IgD-negative memory B cell (primary cell): ENCODE measurements at regions not wholly inside any gene's neighbourhood (a gene's known extent, or its start where the extent isn't known, plus 50 kb on each side); places are given as distances from the start of the nearest gene placed in this dataset.

Experiments
- H3K27ac Mint-ChIP-seq, 3 donors: one replicate each; pipeline ENCODE4 v1.8.0; 2020 to 2022; ENCODE audit warnings: mild to moderate bottlenecking in 3 of 3, mixed read lengths in 3 of 3, moderate library complexity in 1 of 3
- H3K27me3 Mint-ChIP-seq: one replicate; pipeline ENCODE4 v1.8.0; 2021; ENCODE audit warnings: mixed read lengths
- H3K36me3 Mint-ChIP-seq: one replicate; pipeline ENCODE4 v1.8.0; 2020; ENCODE audit warnings: mild to moderate bottlenecking, mixed read lengths
- H3K4me1 Mint-ChIP-seq, 3 donors: one replicate each; pipeline ENCODE4 v1.8.0; 2020 to 2022; ENCODE audit warnings: mixed read lengths in 3 of 3, mild to moderate bottlenecking in 1 of 3
- H3K4me3 Mint-ChIP-seq, 4 donors: one replicate each; pipeline ENCODE4 v1.8.0; 2020 to 2022; ENCODE audit warnings: mild to moderate bottlenecking in 4 of 4, mixed read lengths in 4 of 4, moderate library complexity in 3 of 4
- H3K9me3 Mint-ChIP-seq, 3 donors: one replicate each; pipeline ENCODE4 v1.8.0; 2020 to 2021; ENCODE audit warnings: mixed read lengths in 3 of 3, mild to moderate bottlenecking in 1 of 3

DNA sequence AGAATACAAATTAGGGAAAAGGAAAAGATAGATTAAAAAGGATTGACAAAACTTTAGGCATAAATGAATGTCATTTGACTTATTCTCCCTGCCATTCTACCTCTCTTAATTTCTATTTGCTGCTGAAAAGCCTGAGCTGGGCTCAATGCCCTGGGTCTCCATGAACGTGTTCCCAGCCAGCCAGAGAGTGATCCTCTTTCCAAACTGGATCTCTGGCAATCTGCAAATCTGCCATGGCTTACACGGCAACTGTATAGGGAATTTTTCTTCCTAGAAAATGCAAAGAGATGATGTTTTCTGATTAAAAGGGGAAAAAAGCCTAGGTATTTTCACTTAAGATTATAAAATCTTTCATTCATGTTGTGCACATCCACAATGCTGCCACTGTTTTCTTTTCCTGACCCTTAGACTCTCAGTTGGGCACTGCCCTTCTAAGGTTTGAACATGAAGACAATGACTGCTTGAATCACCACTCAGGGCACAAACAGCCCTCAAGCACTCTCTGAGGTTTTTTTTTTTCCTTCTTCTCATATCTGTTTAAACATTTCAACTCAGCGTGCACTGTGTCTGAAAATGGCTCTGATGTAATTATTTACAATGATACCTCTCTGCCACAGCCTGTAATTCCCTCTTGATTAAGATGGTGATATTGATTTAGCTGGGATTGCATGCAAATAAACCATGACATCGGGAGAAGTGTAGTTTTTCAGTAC lies 60.3 kb downstream of the DACT1 start:
- H3K27ac Mint-ChIP-seq, result no peak overlapping the region
- H3K27me3 Mint-ChIP-seq, result peaks cover 3% of the 10 kb centered on the region
- H3K36me3 Mint-ChIP-seq, result no peaks in the 10 kb centered on the region
- no peak overlapping the region for H3K4me3 Mint-ChIP-seq
- no peaks in the 10 kb centered on the region for H3K4me1 Mint-ChIP-seq
- H3K9me3 Mint-ChIP-seq, result peaks cover 0 to 2% (median 0%) of the 10 kb centered on the region in 3 donors

DNA sequence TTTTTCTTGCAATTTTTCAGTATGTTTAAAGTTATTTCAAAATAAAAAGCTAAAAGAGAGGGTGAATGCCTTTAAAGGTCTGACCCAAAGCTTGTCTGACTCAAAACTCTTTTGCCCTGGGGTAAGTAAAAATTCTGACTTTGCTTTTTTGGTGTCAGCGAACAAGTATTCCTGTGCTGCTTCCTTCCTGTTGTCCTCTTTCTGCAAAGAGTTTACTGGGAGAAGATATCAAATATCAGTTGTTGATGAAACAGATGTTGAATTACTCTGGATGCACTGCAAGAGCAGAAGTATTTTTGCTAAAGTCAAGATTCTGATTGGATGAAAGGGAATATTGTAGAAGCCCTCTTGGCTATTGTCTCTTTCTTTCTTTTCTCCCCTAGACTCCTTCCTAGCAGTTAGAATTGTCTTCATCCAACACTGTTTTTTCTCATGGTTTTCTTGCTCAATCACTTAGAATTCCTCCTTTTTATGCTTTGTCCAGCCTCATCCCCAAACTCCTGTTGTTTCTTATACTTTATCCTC lies 62.0 kb downstream of the DACT1 start:
- no peaks in the 10 kb centered on the region for H3K4me1 Mint-ChIP-seq
- H3K27ac Mint-ChIP-seq, result no peak overlapping the region
- H3K9me3 Mint-ChIP-seq, result no peaks in the 10 kb centered on the region
- no peaks in the 10 kb centered on the region for H3K36me3 Mint-ChIP-seq
- peaks cover 2% of the 10 kb centered on the region for H3K27me3 Mint-ChIP-seq
- H3K4me3 Mint-ChIP-seq, result no peak overlapping the region

DNA sequence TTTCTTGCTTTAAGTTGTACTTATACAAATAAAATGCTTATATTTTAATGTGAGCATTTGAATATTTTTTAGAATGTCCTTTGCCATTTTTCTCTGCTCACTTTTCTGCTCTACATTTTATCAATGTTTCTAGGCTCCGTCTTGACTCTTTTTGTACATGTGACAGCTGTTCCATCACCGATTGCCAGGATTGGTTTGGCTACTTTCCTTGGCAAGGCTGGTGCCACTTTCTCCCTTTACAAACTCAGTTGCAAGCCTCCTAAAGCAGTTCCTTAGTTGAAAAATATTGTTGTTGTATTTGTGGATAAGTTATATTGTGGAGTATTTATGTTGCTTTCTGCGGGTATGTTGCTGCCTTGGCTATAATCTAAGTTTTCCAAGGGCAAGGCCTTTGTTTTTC lies 63.4 kb downstream of the DACT1 start:
- Mint-ChIP-seq H3K9me3 (no peaks in the 10 kb centered on the region), H3K36me3 (no peaks in the 10 kb centered on the region), H3K4me1 (no peaks in the 10 kb centered on the region), H3K27ac (no peak overlapping the region), H3K27me3 (no peaks in the 10 kb centered on the region), H3K4me3 (no peak overlapping the region)

DNA sequence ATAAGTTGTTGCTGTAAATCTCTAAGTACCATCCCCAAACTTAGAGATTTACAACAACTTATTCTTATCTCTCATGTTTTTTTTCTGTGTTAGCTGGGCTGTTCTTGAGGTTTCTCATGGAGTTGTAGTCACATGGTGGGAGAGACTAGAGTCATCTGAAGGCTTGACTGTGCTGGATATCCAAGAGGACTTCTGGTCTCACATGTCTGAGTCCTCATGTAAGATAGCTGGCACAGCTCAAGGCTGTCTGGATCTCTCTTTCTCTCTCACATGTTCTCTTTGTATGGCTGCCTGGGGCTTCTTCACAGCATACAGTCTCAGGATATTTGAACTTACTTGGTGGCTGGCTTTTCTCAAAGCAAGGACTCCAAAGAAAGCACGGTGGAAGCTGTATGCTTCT lies 63.8 kb downstream of the DACT1 start:
- no peaks in the 10 kb centered on the region for H3K9me3 Mint-ChIP-seq
- H3K27me3 Mint-ChIP-seq, result no peaks in the 10 kb centered on the region
- no peaks in the 10 kb centered on the region for H3K4me1 Mint-ChIP-seq
- no peak overlapping the region for H3K27ac Mint-ChIP-seq
- H3K36me3 Mint-ChIP-seq, result no peaks in the 10 kb centered on the region
- no peak overlapping the region for H3K4me3 Mint-ChIP-seq

DNA sequence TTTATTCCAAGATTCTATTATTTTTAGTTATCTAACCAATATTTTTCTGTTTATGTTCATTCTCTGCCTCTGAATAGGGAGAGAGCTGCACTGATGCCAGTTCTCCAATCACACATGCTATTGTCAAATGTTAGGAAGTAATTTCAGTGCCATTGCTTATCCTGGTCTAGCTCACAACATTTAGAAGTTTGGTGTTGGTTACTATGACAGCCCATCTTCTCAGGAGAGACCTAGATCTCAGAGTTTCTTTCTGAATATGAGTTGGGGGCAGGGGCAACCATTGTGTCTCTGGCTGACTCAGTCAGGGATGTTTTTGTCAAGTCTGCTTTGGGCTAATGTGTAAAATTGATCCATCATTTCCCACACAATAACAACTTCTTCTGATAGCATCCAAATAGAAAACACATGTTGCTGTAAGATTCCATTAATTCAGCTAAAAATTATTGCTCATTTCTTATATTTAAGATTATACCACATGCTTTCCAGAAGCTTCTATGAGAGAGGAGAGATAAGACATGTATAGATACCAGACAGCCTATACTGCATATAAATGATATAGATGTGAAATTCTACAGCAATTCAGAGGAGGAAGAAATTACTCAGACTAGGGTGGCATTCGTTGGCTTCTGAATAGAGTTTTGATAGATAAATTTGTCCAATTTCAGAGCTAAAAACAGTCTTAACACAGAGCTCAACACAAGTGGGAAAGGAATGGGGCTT lies 64.8 kb downstream of the DACT1 start:
- Mint-ChIP-seq H3K9me3 (no peaks in the 10 kb centered on the region), H3K27me3 (no peaks in the 10 kb centered on the region), H3K4me3 (no peak overlapping the region), H3K4me1 (no peaks in the 10 kb centered on the region), H3K27ac (no peak overlapping the region), H3K36me3 (no peaks in the 10 kb centered on the region)

DNA sequence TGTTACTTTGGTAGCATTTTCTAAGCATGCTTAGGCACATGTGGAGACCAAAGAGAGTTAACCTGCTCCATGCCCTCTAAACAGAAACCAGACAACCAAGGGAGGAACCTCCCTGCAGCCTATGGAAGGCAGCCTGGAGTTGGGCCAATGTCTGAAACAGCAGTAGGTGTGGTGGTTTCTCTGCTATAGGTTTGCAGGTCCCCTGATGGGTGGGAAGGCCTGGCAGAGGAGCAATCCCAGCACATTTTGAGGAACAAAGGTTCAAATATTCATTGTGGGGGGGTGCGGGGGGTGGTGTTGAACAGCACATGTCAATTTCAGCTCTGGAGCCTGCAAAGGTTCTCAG lies 65.4 kb downstream of the DACT1 start:
- H3K27me3 Mint-ChIP-seq, result no peaks in the 10 kb centered on the region

DNA sequence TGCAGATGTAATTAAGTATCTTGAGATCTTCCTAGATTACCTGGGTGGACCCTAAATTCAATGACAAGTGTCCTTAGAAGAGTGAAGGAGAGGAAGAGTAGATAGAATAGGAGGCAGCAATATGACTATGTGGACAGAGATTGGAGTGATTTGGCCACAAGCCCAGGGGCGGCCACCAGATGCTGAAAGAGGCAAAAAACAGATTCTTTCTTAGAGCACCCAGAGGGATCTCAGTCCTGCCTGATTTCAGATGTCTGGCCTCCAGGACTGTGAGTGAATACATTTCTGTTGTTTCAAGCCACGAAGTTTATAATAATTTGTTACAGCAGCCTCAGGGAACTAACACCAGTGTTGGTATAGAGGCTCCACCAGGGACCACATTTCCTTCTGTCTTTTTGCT lies 67.3 kb downstream of the DACT1 start:
- Mint-ChIP-seq H3K36me3 (no peaks in the 10 kb centered on the region), H3K4me1 (no peaks in the 10 kb centered on the region), H3K4me3 (no peak overlapping the region), H3K27ac (no peak overlapping the region), H3K9me3 (no peaks in the 10 kb centered on the region), H3K27me3 (no peaks in the 10 kb centered on the region)

More for the DNA sequence above, 65.4 kb downstream of the DACT1 start:
- no peak overlapping the region for H3K4me3 Mint-ChIP-seq
- no peak overlapping the region for H3K27ac Mint-ChIP-seq
- H3K36me3 Mint-ChIP-seq, result no peaks in the 10 kb centered on the region
- H3K4me1 Mint-ChIP-seq, result no peaks in the 10 kb centered on the region
- H3K9me3 Mint-ChIP-seq, result no peaks in the 10 kb centered on the region

DNA sequence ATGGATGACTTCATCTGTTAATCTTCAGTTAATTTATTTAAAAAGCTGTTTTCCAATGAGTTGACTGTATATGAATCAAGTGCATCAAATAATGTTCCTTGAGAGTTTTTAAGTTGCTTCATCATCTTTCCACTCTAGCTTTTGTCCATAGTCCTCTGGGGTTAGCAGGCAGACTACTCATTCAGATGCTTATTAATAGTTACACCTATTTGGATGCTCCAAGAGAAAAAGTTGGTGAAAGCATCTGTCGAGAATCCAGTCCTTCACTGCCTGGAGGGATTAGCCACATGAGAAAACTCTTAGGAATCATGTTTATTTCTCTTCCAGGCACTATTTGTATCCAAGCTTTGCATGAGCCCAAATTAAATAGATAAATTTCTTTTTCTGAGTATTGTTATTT lies 70.2 kb downstream of the DACT1 start:
- no peaks in the 10 kb centered on the region for H3K27me3 Mint-ChIP-seq
- H3K4me3 Mint-ChIP-seq, result no peak overlapping the region
- H3K4me1 Mint-ChIP-seq, result no peaks in the 10 kb centered on the region
- H3K9me3 Mint-ChIP-seq, result no peaks in the 10 kb centered on the region
- no peak overlapping the region for H3K27ac Mint-ChIP-seq
- H3K36me3 Mint-ChIP-seq, result no peaks in the 10 kb centered on the region

DNA sequence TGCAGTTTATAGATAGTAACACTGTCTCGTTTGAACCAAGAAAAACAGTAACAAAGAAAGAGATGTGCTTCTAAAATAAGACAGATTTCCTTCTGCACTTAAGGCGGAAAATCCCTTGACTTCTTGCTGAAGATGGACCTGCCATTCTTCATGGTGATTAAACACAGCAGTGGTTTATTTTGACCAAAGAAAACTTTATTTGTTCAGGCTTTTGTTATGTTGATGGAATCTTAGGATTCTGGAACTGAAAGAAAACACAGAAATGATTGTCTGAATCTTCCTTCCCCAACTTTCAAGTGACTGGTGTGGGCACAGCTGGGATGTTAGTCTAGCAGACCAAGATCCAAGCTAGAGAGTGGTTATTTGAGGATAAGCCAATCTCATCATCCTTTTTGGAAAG lies 72.2 kb downstream of the DACT1 start:
- H3K4me1 Mint-ChIP-seq, result no peaks in the 10 kb centered on the region
- no peaks in the 10 kb centered on the region for H3K36me3 Mint-ChIP-seq
- no peaks in the 10 kb centered on the region for H3K27me3 Mint-ChIP-seq
- no peak overlapping the region for H3K27ac Mint-ChIP-seq
- no peak overlapping the region for H3K4me3 Mint-ChIP-seq
- H3K9me3 Mint-ChIP-seq, result no peaks in the 10 kb centered on the region

DNA sequence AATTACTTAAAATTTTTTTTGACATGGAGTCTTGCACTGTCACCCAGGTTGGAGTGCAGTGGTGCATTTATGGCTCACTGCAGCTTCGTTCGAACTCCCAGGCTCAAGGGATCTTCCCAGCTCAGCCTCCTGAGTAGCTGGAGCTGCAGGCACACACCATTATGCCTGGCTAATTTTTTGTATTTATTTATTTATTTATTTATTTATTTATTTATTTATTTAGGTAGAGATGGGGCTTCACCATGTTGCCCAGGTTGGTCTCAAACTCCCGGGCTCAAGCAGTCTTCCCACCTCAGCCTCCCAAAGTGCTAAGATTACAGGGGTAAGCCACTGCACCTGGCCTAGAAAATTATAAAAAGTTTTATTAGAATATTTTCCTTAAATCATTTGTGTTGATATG lies 73.6 kb downstream of the DACT1 start:
- Mint-ChIP-seq H3K36me3 (no peaks in the 10 kb centered on the region), H3K27me3 (peaks cover 1% of the 10 kb centered on the region), H3K9me3 (peaks cover 0 to under 1% (median 0%) of the 10 kb centered on the region in 3 donors), H3K4me1 (peaks cover 0 to under 1% (median 0%) of the 10 kb centered on the region in 3 donors), H3K27ac (no peak overlapping the region), H3K4me3 (no peak overlapping the region)

DNA sequence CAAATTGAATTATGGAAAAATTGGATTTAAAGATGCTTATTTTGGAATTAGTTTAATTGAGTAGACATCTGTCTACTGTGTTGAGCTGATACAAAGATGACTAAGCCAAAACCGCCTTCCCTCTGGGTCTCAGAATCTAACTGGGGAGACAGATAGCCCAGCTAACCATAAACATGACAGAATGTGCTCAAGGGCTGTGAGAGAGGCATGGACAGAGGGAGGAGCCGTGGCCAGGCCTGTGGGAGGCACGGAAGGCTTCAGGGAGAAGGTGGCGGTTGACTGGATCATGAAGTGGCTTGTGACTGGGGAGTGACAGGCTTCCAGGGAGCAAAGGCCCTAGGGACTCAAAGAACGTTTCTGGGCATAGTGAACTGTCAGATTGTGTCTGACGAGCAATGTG lies 74.6 kb downstream of the DACT1 start:
- Mint-ChIP-seq H3K27ac (no peak overlapping the region), H3K36me3 (no peaks in the 10 kb centered on the region), H3K9me3 (peaks cover 0 to 3% (median 0%) of the 10 kb centered on the region in 3 donors), H3K27me3 (peaks cover 3% of the 10 kb centered on the region), H3K4me1 (peaks cover 0 to 2% (median 0%) of the 10 kb centered on the region in 3 donors), H3K4me3 (no peak overlapping the region)

DNA sequence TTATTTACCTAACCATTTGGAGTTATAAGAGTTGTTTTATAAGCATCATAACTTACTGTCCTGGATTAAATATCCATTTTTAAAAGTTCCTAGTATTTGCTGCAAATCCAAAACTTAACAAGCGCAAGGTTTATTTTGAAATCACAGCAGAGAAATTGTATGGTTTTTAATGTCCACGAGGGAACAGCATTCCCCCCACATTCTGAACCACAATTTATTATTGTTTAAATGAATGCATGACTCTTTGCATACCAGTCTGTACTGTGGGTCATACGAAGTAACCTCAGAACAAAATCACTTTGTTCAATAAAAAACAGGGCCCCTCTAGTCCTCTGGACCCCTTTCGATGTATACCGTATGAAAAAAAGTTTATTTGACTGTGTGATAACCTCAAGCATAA lies 75.9 kb downstream of the DACT1 start:
- Mint-ChIP-seq H3K9me3 (peaks cover 0 to 3% (median 0%) of the 10 kb centered on the region in 3 donors), H3K36me3 (no peaks in the 10 kb centered on the region), H3K4me1 (peaks cover 0 to 2% (median 0%) of the 10 kb centered on the region in 3 donors), H3K4me3 (no peak overlapping the region), H3K27ac (no peak overlapping the region), H3K27me3 (peaks cover 3% of the 10 kb centered on the region)

DNA sequence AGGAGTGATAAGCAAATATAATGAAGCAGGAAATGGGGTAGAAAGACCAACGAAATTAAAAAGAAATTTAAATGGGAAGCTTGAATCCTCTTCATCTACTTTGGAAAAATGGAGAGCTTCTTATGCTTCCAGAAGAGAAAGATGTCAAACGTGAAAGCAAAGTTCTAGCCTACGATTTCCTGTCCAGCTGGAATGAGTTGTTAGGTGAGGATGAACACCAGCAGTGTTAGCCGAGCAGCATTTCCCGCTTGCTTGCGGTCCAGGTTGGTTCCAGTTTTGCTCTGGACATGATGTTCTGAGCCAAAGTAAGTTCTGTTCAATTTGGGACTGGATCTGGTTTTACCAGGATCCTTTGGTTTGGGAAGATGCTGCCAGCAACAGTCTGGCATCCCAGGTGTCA lies 78.9 kb downstream of the DACT1 start:
- H3K36me3 Mint-ChIP-seq, result no peaks in the 10 kb centered on the region
- H3K9me3 Mint-ChIP-seq, result peaks cover 0 to 5% (median 0%) of the 10 kb centered on the region in 3 donors
- no peak overlapping the region for H3K27ac Mint-ChIP-seq
- H3K27me3 Mint-ChIP-seq, result peaks cover 3% of the 10 kb centered on the region
- peaks cover 0 to 2% (median 0%) of the 10 kb centered on the region in 3 donors for H3K4me1 Mint-ChIP-seq
- H3K4me3 Mint-ChIP-seq, result no peak overlapping the region

DNA sequence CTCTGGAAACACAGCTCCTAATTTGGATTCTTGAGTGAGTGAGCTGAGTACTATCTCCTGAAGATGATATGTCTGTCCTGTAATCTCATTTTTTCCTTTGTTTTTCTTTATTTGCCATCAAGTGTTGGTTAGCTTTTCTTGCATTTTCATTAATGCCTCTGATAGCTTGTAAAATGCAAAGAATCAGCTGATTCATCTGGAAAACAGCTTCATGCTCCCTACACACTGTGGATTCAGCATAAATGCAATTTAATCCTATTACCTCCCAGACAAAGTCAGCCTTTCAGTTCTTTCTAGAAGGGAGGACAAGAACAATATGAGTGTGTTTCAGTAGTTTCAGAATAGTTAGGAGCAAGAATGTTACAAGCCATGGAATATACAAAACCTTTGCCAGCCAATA lies 79.4 kb downstream of the DACT1 start:
- Mint-ChIP-seq H3K9me3 (peaks cover 0 to 5% (median 0%) of the 10 kb centered on the region in 3 donors), H3K27ac (no peak overlapping the region), H3K27me3 (peaks cover 3% of the 10 kb centered on the region), H3K4me3 (no peak overlapping the region), H3K36me3 (no peaks in the 10 kb centered on the region), H3K4me1 (peaks cover 0 to 2% (median 0%) of the 10 kb centered on the region in 3 donors)

DNA sequence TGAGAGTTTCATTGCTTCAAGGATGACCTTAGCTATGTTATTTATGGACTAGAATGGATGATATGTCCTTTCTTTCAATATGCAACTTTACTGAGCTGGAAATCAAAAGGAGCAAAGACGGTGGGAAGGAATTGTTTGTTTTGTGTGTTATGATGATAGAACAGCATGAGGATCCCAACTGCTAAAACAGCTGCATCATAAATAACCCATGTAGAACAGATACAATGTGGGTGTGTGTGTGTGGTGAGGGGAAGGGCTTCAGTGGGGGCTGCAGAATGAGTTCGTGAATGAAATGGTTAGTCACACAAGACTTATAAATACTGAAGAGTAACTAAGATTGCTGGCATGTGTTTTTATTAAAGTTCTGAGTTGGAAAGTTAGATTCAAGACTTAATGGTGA lies 80.1 kb downstream of the DACT1 start:
- H3K9me3 Mint-ChIP-seq, result peaks cover 0 to 5% (median 0%) of the 10 kb centered on the region in 3 donors

More for the DNA sequence above, 80.1 kb downstream of the DACT1 start:
- no peaks in the 10 kb centered on the region for H3K36me3 Mint-ChIP-seq
- no peak overlapping the region for H3K27ac Mint-ChIP-seq
- H3K4me3 Mint-ChIP-seq, result no peak overlapping the region
- peaks cover 3% of the 10 kb centered on the region for H3K27me3 Mint-ChIP-seq
- peaks cover 0 to 2% (median 0%) of the 10 kb centered on the region in 3 donors for H3K4me1 Mint-ChIP-seq
